Stimulated activated CD4-positive, alpha-beta T cell treated with anti-CD3 and anti-CD28 coated beads, Interleukin-15, amount 100 ng/mL, for 1 hour (primary cell): ENCODE measurements at regions not wholly inside any gene's neighbourhood (a gene's known extent, or its start where the extent isn't known, plus 50 kb on each side); places are given as distances from the start of the nearest gene placed in this dataset.
"Not testable (repeated sequence)": the region's sequence is repeated elsewhere in the genome, so short reads cannot be mapped to it uniquely, and the experiment has no call there.

Experiments
- DNase-seq, 2 donors: peaks; one replicate each; pipeline ENCODE4 v3.0.0-alpha.2; 2020; ENCODE audit warnings: low read depth in 1 of 2, low spot score in 1 of 2

DNA sequence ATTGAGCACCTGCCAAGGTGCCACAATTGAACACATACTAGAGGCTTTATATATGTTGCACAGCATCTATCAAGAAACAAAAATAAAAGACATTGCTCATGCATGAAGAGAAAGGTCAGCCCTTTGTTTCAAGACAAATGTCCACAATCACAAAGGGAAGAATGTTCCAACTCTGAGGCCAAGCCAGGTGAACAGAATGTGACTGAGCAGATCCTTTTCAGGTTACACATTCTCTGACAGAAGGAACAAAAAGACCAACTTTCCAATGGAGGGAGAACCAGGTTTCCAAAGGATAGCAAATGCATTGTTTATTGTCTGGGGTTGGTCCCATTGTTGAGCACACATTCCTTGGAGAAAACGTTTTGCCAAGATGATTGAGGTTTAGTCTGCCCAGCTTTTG, 50.2 kb upstream of the FAM174B start:
- no peak for DNase-seq

- DNase-seq: no peak
These were observed 50.6 kb upstream of the FAM174B start for GRCh38 chr15:92706201-92706600.

GRCh38 chr15:92707880-92708551, 52.4 kb upstream of the FAM174B start:
- no peak for DNase-seq

DNA sequence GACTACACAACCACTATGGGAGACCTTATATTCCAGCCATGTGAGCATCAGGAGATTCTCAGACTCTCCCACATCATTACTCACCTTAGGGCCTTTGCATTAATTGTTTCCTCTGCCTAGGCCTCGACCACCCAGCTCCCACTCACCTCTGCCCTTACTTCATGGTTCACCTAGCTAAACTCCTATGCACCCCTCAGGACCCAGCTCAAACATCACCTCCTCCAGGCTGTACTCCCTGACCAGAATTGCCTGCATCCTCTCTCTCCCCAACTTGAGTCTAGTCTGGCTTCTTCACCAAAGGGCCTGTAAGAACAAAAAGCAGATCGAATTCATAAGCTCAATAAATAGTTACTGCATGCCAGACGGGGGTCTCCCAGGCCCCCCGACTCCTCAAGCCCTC, 53.1 kb upstream of the FAM174B start:
- no peak for DNase-seq

GRCh38 chr15:92709110-92709790, 53.7 kb upstream of the FAM174B start:
- no peak for DNase-seq

GRCh38 chr15:92711457-92711831, 55.9 kb upstream of the FAM174B start:
- DNase-seq: no peak

DNA sequence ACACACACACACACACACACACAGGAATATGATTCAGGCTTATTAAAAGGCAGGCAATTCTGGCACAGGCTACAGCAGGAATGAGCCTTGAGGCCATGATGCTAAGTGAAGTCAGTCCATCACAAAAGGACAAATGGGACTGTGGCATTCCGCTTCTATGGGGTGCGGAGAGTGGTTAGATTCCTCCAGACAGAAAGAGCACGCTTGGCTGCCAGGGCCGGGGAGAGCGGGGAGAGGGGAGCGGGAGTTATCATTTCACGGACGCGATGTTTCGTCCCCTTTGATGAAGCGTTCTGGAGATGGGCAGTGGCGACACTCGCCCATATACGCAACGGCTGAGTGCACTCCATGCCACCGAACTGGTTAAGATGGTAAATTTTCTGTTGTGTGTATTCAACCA, 58.5 kb upstream of the FAM174B start:
- DNase-seq: no peak

GRCh38 chr15:92714477-92715401, 59.2 kb upstream of the FAM174B start:
- DNase-seq: peak; percentile 38 to 57

DNA sequence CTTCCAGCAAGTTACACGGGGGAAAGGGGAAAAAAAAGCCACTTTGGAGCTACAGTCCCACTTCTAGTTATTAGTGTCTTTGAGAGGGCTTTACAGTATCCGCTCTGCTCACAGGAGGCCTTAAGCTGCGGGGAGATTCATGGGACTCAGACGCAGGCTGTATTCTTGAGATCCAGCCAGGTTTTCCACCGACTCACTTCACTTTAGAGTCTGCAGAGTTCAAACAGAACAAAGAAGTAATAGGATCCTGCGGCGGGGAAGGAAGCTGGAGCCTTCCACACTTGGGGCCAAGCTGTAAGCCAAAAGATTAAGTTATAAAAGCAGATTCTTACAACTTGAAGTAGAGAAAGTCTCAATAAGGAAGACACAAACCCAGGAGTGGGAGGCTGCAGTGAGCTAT, 60.2 kb upstream of the FAM174B start:
- DNase-seq: no peak

DNA sequence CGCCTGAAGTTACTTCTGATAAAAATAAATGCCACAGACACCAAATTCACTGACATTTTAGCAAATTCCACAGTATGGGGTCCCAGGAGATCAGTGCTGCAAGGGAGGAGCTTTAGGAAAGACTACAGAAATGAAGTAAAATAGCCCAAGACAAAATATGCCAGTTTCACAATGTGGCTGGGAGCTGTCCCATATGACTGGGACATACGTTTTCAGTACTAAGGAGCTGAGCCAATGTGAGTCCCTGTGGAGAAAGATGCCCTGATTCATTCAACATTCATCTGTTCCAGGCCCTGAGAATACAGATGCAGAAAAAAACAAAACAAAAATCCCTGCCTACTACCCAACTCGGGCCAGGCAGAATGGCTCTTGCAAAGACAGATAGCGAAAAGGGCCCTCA, 63.4 kb upstream of the FAM174B start:
- DNase-seq: no peak

- DNase-seq: no peak
These were observed 68.6 kb upstream of the FAM174B start for GRCh38 chr15:92724144-92724543.

- no peak for DNase-seq
These were observed 69.6 kb upstream of the FAM174B start for GRCh38 chr15:92725171-92725570.

- no peak for DNase-seq
These were observed 72.7 kb upstream of the FAM174B start for GRCh38 chr15:92728266-92728665.

DNA sequence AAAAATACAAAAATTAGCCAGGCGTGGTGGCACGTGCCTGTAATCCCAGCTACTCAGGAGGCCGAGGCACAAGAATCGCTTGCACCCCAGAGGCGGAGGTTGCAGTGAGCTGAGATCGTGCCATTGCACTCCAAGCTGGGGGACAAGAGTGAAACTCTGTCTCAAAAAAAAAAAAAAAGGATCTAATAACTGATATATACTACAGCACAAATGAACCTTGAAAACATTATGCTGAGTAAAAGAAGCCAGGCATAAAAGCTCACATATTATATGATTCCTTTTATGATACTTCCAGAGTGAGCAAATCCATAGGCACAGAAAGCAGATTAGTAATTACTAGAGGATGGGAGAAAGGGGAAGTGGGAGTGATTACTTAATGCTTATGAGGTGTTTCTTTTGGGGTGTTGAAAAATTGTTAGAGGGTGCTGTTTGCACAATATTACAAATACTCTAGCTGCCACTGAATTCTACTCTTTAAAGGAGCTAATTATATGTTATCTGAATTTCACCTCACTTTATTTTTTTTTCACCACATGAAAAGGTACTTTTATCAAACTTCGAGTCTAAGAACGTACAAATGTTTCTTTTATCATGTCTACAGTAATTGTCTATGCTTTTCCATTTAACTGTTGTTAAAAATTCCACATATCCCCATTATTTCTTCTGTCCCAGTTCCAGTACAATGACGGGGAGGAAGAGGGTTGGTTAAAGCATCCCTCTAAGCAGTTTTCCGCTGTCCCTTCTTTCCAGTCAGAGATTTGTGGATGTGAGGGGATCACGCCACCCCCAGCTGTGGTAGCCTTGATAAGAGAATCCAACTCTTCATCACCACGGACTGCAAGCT, 77.7 kb upstream of the FAM174B start:
- DNase-seq: no peak

GRCh38 chr15:92733934-92734521, 78.5 kb upstream of the FAM174B start:
- DNase-seq: no peak

DNA sequence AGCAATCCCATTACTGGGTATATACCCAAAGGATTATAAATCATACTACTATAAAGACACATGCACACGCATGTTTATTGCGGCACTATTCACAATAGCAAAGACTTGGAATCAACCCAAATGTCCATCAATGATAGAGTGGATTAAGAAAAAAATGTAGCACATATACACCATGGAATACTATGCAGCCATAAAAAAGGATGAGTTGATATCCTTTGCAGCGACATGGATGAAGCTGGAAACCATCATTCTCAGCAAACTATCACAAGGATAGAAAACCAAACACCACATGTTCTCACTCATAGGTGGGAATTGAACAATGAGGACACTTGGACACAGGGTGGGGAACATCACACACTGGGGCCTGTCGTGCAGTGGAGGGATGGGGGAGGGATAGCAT, 83.7 kb upstream of the FAM174B start:
- not testable (repeated sequence) for DNase-seq

DNA sequence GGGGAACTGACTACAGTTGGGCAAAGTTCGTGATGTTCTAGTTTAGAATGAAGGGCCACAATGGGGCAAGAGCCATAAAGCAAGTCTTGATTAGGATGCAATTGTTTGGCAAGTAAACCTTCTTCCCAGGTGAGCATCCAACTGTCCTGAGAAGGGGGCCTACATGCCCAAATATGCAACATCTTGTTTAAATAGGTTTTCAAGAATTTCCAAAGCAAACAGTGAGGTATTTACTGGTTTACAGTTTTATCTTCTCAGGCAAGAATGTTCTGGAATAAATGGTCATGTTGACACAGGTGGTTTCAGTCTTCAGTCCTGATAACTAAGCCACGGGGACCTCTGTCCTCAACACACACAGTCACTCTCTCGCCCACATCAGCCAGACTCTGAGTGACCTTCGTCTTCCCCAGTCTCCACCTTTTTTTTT, 90.3 kb upstream of the FAM174B start:
- DNase-seq: no peak

GRCh38 chr15:92747047-92747446, 91.5 kb upstream of the FAM174B start:
- DNase-seq: no peak

GRCh38 chr15:92749216-92749615, 93.6 kb upstream of the FAM174B start:
- DNase-seq: no peak

GRCh38 chr15:92749946-92750345, 94.4 kb upstream of the FAM174B start:
- no peak for DNase-seq

- DNase-seq: no peak
These were observed 96.0 kb upstream of the FAM174B start for GRCh38 chr15:92751528-92751927.
